HL-60 (cell line): ENCODE measurements at regions not wholly inside any gene's neighbourhood (a gene's known extent, or its start where the extent isn't known, plus 50 kb on each side); places are given as distances from the start of the nearest gene placed in this dataset.

ENCODE experiments used
- DNase-seq, 2 experiments: peaks; one replicate each; pipeline ENCODE4 v3.0.0-alpha.2; 2010 to 2020; ENCODE audit warnings: low read depth in 1 of 2, low spot score in 1 of 2
- H3K27ac ChIP-seq: fragments of 250-450 bp; sonication (Bioruptor Pico); replicated peaks from 2 replicates; pipeline ENCODE4 v1.5.1; 2020; ENCODE audit warnings: mild to moderate bottlenecking, moderate library complexity
- H3K27me3 ChIP-seq: fragments of 250-450 bp; sonication (Bioruptor Pico); 2 replicates; pipeline ENCODE4 v1.5.1; 2021; ENCODE audit warnings: mild to moderate bottlenecking, moderate library complexity; ENCODE audit not compliant: insufficient read depth, poor library complexity, severe bottlenecking
- H3K4me3 ChIP-seq: replicated peaks from 2 replicates; pipeline ENCODE4 v1.5.1; 2011; ENCODE audit warnings: mild to moderate bottlenecking, control low read depth, low read length; ENCODE audit not compliant: insufficient read depth
- GABPA ChIP-seq: IDR thresholded peaks from 2 replicates; pipeline ENCODE4 v1.6.1; 2012; ENCODE audit warnings: low read depth
- POLR2AphosphoS5 ChIP-seq: IDR thresholded peaks from 2 replicates; pipeline ENCODE4 v1.6.1; 2012; ENCODE audit warnings: low read depth
- REST ChIP-seq: IDR thresholded peaks from 2 replicates; pipeline ENCODE4 v1.6.1; 2012; ENCODE audit warnings: low read depth; ENCODE audit not compliant: insufficient replicate concordance
- SPI1 ChIP-seq: IDR thresholded peaks from 2 replicates; pipeline ENCODE4 v1.6.1; 2012; ENCODE audit warnings: low read depth, mild to moderate bottlenecking, borderline replicate concordance
- TF ChIP-seq, protein P1 (sequence below): IDR thresholded peaks from one replicate; pipeline ENCODE4 v1.5.1; 2011; ENCODE audit warnings: low read length, control low read depth, inconsistent platforms; ENCODE audit not compliant: insufficient read depth

DNA sequence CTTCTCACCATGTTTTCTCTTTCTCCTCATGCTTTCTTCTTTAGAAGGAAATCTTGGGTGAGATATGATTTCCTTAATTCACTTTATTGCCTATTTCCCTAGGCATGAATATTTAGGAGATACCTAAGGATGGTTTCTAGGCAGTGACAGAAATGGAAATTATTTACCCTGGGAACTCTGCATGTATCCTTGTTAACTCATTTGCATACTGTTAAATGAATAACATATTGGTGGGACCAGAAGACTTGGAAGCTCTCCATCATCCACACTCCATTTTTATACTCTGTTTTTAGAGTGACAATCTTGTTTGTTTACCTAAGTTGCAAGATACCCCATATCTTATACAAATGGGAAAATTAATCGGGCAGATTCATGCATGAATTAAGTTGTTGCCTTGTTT, 285.7 kb downstream of the RNF144B start:
- Histone ChIP-seq H3K27me3 (peaks cover 3% of the 10 kb centered on the region), H3K27ac (no peak overlapping the region), H3K4me3 (no peak overlapping the region)
- DNase-seq, result no peak
- TF ChIP-seq, protein P1, sequence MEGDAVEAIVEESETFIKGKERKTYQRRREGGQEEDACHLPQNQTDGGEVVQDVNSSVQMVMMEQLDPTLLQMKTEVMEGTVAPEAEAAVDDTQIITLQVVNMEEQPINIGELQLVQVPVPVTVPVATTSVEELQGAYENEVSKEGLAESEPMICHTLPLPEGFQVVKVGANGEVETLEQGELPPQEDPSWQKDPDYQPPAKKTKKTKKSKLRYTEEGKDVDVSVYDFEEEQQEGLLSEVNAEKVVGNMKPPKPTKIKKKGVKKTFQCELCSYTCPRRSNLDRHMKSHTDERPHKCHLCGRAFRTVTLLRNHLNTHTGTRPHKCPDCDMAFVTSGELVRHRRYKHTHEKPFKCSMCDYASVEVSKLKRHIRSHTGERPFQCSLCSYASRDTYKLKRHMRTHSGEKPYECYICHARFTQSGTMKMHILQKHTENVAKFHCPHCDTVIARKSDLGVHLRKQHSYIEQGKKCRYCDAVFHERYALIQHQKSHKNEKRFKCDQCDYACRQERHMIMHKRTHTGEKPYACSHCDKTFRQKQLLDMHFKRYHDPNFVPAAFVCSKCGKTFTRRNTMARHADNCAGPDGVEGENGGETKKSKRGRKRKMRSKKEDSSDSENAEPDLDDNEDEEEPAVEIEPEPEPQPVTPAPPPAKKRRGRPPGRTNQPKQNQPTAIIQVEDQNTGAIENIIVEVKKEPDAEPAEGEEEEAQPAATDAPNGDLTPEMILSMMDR, result no peak
- TF ChIP-seq GABPA (no peak), REST (no peak), POLR2AphosphoS5 (no peak), SPI1 (no peak)

GRCh38 chr6:18674346-18674745, 287.2 kb downstream of the RNF144B start:
- H3K27ac ChIP-seq, result no peak overlapping the region
- H3K27me3 ChIP-seq, result peaks cover 3% of the 10 kb centered on the region
- no peak for DNase-seq
- TF ChIP-seq POLR2AphosphoS5, result no peak
- TF ChIP-seq, protein P1, result no peak
- no peak for TF ChIP-seq SPI1
- TF ChIP-seq REST, result no peak
- no peak for TF ChIP-seq GABPA
- H3K4me3 ChIP-seq, result no peak overlapping the region

GRCh38 chr6:18675881-18676280, 288.7 kb downstream of the RNF144B start:
- no peak for DNase-seq
- no peak overlapping the region for H3K27ac ChIP-seq

More at GRCh38 chr6:18675881-18676280, 288.7 kb downstream of the RNF144B start:
- Histone ChIP-seq H3K4me3 (no peak overlapping the region), H3K27me3 (peaks cover 3% of the 10 kb centered on the region)
- TF ChIP-seq, protein P1, result no peak
- TF ChIP-seq REST (no peak), POLR2AphosphoS5 (no peak), SPI1 (no peak), GABPA (no peak)
